Neural progenitor cell (in vitro differentiated cells): ENCODE measurements at regions not wholly inside any gene's neighbourhood (a gene's known extent, or its start where the extent isn't known, plus 50 kb on each side); places are given as distances from the start of the nearest gene placed in this dataset.

Source experiments
- CTCF ChIP-seq: fragments of 200-600 bp; sonication (generic); IDR thresholded peaks from 2 replicates; pipeline ENCODE4 v1.5.1; 2017; ENCODE audit warnings: antibody characterized with exemption, mild to moderate bottlenecking
- EZH2 ChIP-seq: fragments of 200-600 bp; sonication (generic); IDR thresholded peaks from 2 replicates; pipeline ENCODE4 v1.6.1; 2017; ENCODE audit warnings: antibody characterized with exemption, mild to moderate bottlenecking, moderate library complexity

DNA sequence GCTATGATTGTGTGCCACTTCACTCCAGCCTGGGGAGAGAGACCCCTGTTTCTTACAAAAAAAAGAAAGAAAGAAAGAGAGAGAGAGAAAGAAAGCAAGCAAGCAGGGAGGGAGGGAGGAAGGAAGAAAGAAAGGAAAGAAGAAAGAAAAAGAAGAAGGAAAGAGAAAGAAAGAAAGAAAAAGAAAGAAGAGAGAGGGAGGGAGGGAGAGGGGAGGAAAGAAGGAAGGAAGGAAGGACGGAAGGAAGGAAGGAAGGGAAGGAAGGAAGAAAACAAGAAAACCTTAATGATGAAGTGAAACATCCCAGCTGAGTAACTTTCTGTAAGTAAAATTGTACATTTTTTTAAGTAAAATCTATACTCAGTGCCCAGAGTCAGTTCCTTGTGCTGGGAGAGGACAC lies 75.5 kb upstream of the GLS start:
- no peak for TF ChIP-seq CTCF
- TF ChIP-seq EZH2, result no peak
